ENCODE measurements at regions not wholly inside any gene's neighbourhood (a gene's known extent, or its start where the extent isn't known, plus 50 kb on each side); places are given as distances from the start of the nearest gene placed in this dataset.

GRCh38 chr2:4868466-4868865 lies 823.7 kb upstream of the SOX11 start:
- H3K4me3 ChIP-seq (replicated peaks; ENCODE audit: low read depth, low read length), result no peak overlapping the region
- DNase-seq (ENCODE audit: extremely low read depth, low read depth), result no peak
- TF ChIP-seq CTCF (IDR thresholded peaks at IDR 0.05; ENCODE audit: low read depth, low read length, missing control alignments), result no peak

GRCh38 chr2:4869154-4869553 lies 823.0 kb upstream of the SOX11 start:
- TF ChIP-seq CTCF (IDR thresholded peaks at IDR 0.05; ENCODE audit: low read depth, low read length, missing control alignments), result no peak

DNA sequence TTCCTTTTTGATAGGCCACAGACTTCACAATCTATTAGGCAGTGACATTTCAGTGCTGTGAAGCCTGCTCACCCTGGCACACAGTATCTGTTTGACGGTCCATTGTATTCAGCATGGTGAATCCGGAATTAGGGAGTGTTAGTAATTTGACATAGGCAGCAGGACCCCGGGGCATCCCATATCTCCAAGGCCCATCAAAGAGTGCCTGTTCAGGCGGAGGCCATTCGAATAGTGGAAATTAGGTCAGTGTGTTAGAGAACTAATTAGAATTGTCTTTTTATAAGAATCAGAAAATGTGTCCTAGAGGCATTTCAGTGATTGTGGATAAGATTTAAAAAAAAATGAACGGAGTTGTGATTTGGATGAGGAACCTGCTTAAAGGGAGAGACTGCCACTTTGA lies 818.8 kb upstream of the SOX11 start:
- no peak overlapping the region for H3K4me3 ChIP-seq (replicated peaks; ENCODE audit: low read depth, low read length)
- TF ChIP-seq CTCF (IDR thresholded peaks at IDR 0.05; ENCODE audit: low read depth, low read length, missing control alignments), result no peak
- no peak for DNase-seq (ENCODE audit: extremely low read depth, low read depth)

More at GRCh38 chr2:4869154-4869553, 823.0 kb upstream of the SOX11 start:
- no peak for DNase-seq (ENCODE audit: extremely low read depth, low read depth)
- no peak overlapping the region for H3K4me3 ChIP-seq (replicated peaks; ENCODE audit: low read depth, low read length)

DNA sequence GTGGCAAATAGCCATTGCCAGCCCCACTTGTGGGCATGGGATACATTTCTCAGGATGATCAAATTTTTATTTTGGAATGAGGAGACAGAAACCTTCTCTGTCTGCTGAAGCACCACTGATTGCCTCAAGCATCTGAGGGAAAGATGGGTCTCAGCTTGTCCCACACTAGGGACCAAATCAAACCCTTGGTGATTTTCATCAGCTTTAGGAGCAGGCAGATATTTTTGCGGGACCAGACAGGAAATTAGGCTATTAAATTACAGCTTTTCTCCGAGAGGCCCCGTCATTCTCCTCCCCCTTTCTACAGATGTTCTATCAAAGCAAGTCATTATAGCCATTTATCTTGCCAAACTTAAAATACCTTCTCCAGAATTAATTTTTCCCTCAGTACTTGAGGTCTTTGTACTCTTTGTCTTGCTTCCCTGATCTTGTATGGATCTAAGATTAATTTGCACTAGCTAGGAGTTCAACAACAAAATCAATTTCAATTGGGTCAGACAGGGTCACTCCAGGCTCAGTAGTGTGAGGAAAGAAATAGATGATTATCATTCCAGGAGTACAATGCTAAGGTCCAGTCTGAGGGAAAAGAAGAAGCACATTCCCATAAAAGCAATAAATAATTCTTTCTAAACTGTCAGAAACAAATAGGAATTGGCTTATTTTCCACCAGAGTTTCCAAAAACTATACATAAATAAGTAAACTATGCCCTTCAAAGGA lies 818.1 kb upstream of the SOX11 start:
- no peak for DNase-seq (ENCODE audit: extremely low read depth, low read depth)
- no peak overlapping the region for H3K4me3 ChIP-seq (replicated peaks; ENCODE audit: low read depth, low read length)
- no peak for TF ChIP-seq CTCF (IDR thresholded peaks at IDR 0.05; ENCODE audit: low read depth, low read length, missing control alignments)

GRCh38 chr2:4882421-4882820 lies 809.8 kb upstream of the SOX11 start:
- no peak for DNase-seq (ENCODE audit: extremely low read depth, low read depth)
- H3K4me3 ChIP-seq (replicated peaks; ENCODE audit: low read depth, low read length), result no peak overlapping the region
- TF ChIP-seq CTCF (IDR thresholded peaks at IDR 0.05; ENCODE audit: low read depth, low read length, missing control alignments), result no peak

DNA sequence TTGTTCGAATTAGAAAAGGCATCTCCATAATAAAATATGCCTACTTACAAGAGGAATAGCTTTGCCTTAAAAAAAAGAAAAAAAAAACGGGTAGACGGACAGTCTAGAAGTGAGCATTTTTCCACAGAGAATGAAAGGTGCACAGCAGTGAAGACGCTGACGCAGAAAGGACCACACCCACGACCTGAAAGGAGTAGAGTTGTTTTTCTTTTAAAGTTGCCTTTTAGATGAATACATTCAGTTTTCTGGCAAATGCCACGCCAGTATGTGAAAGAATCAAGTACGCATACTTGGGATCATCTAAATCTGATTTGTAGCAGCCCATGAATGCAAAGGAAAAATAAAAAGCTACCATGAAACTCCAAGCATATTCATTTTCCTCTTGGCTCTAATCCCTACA lies 809.2 kb upstream of the SOX11 start:
- no peak for DNase-seq (ENCODE audit: extremely low read depth, low read depth)
- TF ChIP-seq CTCF (IDR thresholded peaks at IDR 0.05; ENCODE audit: low read depth, low read length, missing control alignments), result no peak
- H3K4me3 ChIP-seq (replicated peaks; ENCODE audit: low read depth, low read length), result no peak overlapping the region

- no peak overlapping the region for H3K4me3 ChIP-seq (replicated peaks; ENCODE audit: low read depth, low read length)
- no peak for TF ChIP-seq CTCF (IDR thresholded peaks at IDR 0.05; ENCODE audit: low read depth, low read length, missing control alignments)
- DNase-seq (ENCODE audit: extremely low read depth, low read depth), result no peak
Observed at GRCh38 chr2:4883375-4883774, 808.8 kb upstream of the SOX11 start.

Measured in HFF-Myc (cell line).